Epidermal melanocyte (primary cell): ENCODE measurements at regions not wholly inside any gene's neighbourhood (a gene's known extent, or its start where the extent isn't known, plus 50 kb on each side); places are given as distances from the start of the nearest gene placed in this dataset.

ENCODE experiments used
- DNase-seq: peaks from one replicate; pipeline ENCODE4 v3.0.0; 2011; ENCODE audit warnings: low spot score; ENCODE audit not compliant: insufficient read length

DNA sequence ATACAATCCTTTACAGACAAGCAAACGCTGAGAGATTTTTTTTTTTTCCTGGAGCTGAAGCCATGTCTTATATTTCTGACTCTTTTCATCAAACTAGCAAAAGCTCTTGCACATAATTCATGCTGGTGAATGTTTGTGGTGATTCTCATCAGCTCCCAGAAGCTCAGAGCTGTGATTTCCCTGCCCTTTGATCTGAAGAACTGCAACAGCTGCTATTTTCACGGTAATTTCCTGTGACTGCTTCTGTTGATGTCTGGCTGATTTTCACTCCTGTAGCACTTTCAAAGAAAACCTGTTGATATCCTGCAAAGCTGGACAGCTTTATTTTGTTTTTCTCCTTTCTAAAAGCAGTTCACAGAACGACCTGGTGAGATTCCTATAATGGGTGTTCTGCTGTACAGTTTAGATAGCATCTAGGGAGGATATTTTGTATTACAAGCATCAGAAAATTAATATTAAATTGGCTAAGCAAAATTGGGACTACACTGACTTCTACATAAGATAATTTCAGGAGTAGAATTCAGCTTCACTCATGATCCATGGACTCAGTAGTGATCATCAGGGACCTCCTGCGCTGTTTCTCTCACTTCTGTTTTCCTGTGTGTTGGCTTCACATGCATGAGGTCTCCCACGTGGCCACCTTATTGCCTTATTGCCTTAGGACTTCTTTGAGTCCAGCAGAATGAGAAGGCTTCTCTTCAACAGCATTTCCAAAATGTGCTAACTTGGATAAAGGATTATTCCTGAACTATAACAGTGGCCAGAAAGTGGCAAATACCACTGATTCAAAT, 1111.6 kb upstream of the SORCS1 start:
- no peak for DNase-seq

DNA sequence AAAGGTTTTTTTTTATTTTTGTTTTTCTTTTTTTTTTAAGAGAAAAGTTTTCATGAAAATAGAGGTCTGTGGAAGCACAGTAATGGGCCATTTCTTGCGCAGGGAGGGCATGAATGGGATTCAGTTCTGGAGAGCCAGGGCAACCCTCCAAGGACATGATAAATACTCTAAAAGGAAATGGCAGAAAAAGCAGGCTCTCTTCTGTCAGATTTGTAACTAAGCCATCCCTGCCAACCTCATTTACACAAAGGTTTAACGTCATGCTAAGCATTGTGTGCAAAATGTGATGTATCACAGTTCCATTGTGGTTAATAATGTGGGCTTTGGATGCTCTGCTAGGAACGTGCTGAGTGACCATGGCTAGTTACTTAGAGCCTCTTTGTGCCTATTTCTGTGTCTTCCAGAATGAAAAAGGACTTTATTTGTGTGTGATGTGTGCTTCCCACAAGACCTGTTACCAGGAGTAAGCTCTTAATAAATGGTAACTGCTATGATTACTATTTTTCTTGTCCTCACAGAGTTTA, 1095.9 kb upstream of the SORCS1 start:
- no peak for DNase-seq

DNA sequence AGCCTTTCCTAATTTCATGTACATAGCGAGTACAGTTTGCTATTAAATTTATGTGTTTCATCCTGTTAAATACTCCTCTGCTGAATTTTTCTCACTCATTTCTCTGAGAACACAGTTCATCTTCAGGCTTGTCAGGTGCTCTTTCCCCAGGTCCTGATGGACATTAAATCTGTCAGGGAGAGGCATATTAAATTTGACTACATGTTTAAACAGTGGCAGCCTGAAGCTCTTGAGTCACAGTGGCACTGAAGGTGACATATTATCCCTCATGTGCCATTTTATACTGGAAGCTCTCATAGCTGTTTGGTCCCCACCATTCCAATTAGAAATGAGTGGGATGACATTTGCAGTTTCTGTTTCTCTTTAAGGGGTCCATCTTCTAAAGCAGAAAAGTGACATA, 1089.6 kb upstream of the SORCS1 start:
- no peak for DNase-seq

DNA sequence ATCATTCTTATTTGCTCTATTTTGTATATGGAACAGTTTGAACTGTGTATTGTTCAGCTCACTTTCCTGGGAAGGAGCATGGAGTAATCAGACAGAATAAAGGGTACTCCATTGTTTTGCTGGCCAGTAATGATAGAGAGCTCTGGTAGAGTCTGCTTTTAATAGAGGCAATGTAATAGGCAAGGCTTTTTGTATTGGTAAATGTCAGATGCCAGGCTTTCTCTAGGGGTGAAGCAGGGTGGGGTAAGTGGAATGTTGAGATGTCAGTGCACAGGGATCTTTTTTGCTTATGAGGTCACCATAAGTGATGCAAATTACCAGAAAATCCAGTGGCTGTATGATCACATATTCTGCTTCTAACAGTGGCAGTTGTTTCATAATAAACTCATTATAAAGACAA, 1088.3 kb upstream of the SORCS1 start:
- DNase-seq: no peak

DNA sequence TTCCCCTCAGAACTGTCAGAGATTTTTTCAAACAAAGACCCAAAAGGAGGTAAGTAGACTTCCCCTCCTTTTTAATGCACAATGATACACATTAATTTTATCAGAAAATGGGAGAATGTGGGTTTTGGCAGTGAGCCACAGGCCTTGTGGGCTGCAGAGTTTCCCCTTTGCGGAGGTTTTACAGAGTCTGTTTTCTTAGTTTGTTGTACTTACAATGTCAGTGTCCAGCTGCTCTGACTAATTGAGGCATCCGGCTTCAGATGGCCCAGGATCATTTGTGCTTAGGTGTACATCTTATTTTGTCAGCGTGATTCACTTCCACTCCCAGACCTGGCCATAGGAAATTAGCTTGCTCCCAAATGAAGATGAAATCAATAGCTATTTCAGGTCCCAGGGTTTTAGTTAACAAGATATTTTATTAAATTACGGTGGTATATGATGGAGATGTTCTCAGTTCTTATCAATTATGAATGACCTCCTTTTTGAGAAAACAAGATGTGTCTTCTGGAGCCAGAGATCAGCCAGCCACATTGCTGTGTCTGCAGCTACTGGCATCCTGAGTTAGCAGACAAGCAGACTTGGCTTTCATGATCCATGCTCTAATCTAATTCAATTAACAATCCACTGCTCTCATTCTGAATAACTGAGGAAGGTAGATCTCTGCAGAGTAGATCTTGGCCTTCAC, 1086.6 kb upstream of the SORCS1 start:
- no peak for DNase-seq

DNA sequence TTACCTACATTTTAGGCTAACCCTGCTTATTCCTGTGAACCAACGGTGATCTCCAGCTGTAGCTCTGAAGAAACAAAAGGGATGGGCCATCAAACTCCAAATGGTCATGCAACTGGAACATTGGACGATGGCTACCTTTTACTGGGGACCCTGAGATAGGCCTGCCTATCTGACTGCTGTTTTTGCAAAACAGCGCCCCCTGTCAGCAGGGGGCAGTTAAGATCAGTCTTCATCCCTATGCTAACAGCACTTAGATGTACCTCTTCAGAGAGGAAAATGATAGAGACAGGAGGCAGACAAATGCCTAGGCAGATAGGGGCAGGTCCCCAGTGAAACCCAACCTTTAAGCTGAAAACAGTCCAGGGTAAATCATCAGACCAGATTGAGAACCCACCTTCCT, 1085.4 kb upstream of the SORCS1 start:
- DNase-seq: no peak

DNA sequence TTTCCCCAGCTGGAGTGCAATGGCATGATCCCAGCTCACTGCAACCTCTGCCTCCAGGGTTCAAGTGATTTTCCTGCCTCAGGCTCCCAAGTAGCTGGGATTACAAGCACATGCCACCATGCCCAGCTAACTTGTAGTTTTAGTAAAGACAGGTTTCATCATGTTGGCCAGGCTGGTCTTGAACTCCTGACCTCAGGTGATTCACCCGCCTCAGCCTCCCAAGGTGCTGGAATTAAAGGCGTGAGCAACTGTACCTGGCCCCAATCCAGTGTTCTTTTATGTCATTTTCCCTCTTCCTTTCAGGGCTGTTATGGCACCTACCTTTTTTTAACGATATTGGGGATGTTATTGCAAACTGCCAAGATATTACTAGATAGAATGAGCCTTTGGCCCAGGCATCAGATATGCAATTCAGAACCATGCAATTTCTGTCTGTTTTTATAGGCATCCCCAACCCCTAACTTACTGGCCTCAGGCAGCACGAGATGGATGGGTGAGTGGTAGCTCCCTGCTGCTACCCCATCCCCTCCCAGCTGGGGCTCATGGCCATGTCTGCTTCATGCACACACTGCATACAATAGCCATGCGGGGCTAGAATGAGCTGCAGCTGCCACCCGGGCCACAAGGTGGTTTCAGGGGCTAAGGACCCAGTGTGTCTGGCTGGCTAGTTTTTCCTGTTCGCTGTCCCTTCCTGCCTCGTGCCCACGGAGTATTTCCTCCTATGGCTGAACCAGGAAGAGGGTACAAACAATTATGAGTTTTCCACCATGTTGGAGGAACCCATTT, 1080.1 kb upstream of the SORCS1 start:
- no peak for DNase-seq

DNA sequence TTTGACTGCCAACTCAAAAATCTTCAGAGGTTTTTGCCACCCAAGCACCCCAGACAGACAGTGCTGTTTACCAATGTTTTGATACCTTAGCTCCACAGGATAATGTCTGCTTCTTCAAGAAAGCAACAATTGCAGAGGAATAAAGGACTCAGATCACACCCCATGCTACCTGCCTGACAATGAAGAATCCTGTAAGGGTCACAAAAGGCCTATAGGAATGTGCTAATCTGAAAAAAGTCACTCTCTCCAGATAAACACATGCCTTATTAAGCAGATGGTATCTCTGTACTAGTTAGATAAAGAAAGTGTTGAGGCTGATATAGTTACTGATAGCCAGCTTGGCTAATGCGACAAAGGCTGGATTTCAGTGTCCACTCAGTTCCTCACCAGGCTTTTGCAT, 1076.7 kb upstream of the SORCS1 start:
- no peak for DNase-seq

DNA sequence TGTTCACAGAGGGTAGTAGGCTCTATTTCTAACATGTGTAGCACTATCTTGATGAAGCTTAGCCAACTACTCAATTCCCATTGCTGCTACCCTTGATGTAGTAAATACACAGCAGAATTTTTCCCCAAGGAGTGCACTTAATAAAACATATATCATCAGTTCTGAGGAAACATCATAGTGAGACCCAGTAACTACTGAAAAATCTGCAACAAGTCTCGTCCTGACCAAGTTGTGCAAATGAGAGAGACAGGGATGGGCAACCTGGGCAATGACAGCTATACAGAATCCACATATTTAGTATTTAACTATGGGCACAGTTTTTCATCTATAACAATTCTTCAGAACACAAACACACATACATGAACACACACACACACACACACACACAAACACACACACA, 1073.8 kb upstream of the SORCS1 start:
- no peak for DNase-seq

DNA sequence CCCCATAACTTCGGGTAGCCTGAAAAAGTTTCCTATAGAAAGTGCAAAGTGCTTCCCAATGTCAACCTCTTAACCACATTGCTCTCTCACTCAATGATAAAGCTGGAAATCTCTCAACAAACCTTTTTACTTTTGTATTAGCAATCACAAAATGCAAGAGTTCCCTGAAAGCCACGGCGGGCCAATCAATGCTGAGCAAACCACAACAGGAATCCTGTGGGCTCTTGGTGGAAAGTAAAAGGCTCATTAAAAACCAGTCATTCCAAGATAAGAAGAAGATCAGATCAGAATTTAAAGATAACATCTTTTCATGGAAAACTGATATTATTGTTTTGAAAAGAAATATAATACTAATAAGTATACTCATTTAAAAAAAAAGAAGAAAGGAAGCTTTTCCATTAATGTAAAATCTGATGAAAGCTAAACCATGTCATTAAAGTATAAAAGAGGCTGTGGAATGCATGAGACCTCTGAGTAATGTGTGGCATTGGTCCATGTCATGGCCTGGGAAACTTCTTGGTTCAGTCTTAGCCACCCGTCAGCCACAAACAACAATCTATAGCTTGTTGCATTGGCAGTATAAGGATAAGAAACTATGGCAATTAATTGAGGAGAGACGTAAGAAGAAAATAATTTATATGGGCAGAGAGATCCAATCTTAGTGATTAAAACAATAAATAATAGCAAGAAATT, 1066.1 kb upstream of the SORCS1 start:
- DNase-seq: no peak

DNA sequence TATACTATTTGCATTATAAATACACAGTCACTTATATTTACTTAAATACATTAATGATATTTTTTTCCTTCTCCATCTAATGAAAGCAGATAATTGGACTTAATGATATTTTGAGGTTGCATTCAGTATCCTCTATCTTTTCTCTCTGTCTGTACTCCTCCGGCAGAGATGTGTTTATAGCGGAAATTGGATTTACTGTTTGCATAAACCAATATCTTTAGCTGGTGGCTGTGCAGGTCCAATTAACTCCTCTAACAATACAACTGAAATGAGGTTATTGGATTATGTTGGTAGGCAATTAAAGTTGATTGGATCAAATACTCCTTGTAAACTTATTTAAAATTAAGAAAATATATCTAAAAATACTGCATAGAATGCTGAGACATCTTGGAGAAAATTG, 1044.2 kb upstream of the SORCS1 start:
- no peak for DNase-seq

DNA sequence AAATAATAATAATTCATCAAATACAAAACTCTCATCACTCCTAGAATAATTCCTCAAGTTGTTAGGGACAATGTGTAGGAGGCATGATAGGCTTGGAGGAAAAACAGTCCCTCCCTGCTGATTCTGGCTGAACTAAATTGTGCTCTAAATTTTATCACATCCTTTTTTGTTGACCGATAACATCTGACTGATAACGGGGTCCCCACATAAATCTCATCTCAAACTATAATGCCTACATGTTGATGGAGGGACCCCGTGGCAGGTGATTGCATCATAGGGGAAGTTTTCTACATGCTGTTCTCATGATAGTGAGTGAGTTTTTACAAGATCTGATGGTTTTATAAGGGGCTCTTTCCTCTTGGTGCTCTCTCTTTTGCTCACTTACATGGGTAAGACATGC, 1043.5 kb upstream of the SORCS1 start:
- DNase-seq: no peak

DNA sequence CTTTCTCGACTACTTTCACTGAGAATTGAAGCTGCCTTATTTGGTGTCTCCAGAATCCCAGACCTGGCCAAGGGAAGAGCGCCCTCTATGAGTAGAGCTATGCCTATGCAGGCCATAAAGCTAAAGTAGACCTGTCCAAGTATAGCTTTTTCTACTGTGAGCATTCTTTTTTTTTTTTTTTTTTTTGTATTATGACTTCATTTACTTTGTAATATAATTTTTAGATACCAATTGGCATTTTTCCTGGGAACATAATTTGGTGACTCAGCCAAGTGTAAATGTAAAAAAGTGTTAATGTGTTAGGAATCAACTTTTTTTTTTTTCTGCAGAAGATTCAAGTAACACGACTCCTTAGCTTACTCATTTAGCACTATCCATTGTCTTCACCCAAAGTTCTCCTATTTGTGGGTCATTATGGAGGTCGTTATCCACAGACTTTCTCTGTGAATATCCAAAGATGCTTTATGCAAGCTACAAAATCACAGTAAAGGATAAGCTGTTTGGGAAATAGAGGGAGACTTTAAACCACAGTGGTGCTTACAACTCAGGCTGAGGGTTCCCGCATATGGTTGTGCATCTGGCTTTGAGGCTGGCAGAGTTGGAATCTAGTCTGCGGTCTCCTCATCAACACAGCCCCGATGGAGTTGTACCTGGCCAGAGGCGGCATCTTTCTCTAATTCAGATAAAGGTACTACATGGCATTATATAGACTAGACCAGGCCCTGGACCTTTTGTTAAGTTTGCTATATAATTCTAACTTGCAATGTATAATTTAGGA, 1040.2 kb upstream of the SORCS1 start:
- DNase-seq: no peak

DNA sequence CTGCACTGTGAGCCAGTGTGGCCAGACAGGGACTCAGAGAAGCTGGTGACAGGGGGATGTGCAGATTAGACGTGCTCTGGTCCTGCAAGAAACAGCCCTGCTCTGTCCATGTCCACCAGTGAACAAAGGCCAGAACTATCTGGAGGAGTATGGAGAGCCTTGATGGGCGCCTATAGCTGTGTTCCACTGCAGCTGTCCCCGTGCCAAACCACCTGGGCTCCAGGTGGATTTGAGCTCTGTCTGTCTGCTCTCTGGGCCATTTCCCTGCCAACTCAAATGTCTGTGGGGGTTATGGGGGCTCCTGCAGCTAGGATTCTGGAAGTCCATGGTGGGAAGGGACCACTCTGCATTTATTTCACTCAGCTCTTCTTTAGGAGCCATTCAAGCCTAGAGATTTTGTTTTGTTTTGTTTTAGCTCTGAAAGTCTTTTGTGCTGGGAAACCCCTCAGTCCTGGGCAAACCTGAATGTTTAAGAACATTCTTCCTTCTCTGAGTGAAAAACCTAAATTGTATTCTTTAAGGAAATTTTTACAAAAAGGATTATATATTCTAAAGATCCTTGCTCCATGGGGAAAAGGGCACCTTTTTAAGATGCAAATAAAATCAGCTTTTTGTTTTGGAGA, 1039.5 kb upstream of the SORCS1 start:
- DNase-seq: no peak

DNA sequence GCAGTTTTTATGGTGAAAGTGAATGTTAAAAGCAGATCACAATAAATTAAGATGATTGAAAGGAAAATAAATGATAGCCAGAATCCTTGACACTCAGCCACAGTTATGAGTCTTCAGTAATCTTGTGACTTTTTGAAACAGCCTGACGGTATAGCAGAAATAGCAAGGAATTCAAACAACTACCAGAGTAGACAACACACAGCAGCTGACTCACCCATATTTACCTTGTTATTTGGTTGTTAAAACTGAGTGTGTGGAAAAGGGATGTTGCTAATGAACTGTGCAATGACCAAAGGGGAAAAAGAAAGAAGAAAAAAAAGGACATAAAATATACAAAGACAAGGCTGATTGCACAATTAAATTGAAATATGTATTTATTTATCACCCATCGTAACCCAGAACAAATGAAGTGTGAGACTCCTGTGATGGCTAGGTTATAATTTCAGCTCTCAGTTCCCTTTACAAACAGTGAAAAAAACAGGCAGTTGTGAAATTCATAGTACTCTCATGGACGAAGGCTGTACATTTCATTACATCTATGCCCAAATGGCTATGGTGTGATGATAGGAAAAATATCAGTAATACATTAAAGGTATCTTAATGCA, 1023.0 kb upstream of the SORCS1 start:
- no peak for DNase-seq

DNA sequence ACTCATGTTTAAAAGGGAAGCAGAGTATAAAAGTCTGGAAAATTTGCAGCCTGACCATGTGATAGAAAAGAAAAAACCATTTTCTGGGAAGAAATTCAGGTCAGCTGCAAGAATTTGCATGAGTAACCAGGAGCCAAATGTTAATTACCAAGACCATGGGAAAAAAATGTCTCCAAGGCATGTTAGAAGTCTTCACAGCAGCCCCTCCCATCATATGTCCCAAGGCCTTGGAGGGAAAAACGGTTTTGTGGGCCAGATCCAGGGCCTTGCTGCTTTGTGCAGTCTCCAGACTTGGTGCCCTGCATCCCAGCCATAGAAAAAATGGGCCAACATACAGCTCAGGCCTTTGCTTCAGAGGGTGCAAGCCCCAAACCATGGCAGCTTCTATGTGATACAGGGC, 1019.6 kb upstream of the SORCS1 start:
- DNase-seq: no peak

DNA sequence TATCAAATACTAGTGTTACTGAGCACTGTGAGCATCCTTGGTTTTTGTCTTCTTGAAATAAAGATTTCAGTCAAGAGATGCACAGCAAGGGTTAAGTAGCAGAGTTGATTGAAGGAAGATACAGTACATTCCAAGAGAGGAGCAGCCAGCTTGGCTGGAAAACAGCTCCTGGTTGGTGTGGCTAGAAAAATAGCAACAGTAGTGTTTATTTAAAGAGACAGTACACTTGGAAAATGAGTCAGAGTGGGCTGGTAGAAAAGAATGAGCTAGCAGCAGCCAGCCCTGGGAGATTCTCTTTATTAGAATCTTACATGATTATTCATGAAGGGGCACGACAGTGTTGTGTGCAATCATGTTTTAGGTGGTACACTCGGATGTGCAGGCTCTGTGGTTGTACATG, 1016.4 kb upstream of the SORCS1 start:
- no peak for DNase-seq

DNA sequence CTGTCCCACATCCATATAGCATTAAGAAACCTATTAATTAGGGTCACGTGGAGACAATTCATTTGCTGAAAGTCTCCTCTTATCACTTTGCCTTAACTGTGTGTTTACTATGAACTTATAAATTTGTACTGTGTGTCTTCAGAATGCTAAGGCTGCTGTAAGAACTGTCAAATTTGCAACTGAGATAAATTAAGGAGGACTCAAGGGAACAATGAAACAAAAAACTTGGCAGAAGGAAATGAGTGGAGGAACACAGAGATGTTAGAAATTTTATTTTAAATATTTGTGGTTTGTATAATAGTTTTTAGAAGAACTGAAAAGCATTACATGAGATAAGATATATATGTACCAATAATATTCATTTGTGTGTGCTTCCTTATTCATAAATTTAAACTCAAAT, 1005.3 kb upstream of the SORCS1 start:
- DNase-seq: no peak

DNA sequence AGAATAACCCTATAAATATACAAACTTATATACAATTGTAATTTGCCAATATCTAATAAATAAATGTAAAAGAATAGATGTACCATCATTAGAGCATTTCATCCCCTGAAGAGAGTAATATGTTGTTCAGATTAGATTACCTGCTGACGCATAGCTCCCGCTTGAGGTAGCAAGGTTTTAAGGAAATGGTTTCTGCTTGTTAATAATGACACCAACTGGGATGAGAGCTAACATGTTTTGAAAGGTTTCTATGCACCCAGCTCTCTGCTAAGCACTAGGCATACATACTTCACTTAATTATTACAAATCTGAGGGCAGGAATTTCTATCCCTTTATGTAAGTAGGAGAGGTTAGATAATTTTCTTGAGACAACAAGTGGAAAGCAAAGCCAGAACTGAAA, 1003.3 kb upstream of the SORCS1 start:
- DNase-seq: no peak

DNA sequence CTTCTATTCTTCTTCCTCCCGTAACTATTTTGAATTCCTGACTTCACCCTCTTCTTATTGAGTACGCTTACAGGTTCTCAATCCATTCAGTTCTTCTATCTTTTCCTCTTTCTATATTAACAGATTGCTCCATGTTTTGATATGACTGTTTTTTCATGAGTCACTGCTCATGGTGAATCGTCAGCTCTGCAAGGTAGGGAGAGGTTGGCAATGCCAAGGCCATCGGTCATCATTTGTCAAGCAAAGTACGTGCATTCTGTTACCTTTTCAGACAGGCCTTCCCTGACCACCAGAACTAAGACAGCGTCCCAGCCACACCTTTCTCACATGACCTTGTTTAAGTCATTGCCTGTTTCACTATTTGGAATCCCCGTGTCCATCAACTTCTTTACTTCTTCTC, 1001.9 kb upstream of the SORCS1 start:
- DNase-seq: no peak
